OCI-LY1 (cell line): ENCODE measurements at regions not wholly inside any gene's neighbourhood (a gene's known extent, or its start where the extent isn't known, plus 50 kb on each side); places are given as distances from the start of the nearest gene placed in this dataset.
"Not testable (repeated sequence)": the region's sequence is repeated elsewhere in the genome, so short reads cannot be mapped to it uniquely, and the experiment has no call there.

Experiments
- EZH2 ChIP-seq: fragments of 200-600 bp; sonication (generic), shearing (Covaris generic); IDR thresholded peaks from 2 replicates; pipeline ENCODE4 v1.8.0; 2017; ENCODE audit warnings: borderline replicate concordance, mixed run types, mild to moderate bottlenecking, antibody characterized with exemption, low read length, moderate library complexity, mixed read lengths
- TF ChIP-seq, protein P1 (sequence below): fragments of 200-600 bp; sonication (generic), shearing (Covaris generic); IDR thresholded peaks from 2 replicates; pipeline ENCODE4 v1.5.1; 2017; ENCODE audit warnings: mild to moderate bottlenecking, antibody characterized with exemption, low read length, moderate library complexity, mixed read lengths

DNA sequence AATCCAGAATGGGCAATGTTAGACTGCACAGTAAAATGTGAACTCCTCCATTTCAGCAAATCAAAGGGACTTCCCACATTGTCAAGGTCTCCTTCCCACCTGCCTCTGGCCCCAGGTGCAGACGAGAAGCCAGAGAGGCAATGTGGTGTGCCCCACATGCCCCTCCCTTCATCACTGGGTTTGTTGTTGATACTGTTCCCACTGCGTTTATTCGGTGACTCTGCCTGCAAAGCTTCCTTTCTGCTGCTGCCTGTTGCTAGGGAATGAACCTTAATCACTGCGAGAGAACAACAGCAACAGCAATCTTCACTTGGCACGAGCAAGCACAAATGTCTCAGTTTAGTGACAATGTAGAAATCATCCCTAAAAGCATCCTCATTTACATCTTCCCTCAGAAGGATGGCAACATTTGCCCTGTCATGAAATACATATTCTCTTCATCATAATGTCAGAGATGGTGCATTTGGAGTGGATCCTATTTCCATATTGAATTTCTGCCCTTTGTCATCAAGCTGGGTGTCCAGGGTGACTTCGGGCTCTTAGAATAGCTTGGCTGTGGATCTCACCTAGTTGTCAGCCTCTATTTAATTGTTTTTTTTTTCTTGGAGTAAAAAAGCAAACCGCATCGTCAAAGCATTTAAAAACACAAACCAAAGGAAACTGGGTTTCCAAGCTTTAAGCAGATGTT is 322.2 kb downstream of the BCL2L11 start:
- TF ChIP-seq, protein P1, sequence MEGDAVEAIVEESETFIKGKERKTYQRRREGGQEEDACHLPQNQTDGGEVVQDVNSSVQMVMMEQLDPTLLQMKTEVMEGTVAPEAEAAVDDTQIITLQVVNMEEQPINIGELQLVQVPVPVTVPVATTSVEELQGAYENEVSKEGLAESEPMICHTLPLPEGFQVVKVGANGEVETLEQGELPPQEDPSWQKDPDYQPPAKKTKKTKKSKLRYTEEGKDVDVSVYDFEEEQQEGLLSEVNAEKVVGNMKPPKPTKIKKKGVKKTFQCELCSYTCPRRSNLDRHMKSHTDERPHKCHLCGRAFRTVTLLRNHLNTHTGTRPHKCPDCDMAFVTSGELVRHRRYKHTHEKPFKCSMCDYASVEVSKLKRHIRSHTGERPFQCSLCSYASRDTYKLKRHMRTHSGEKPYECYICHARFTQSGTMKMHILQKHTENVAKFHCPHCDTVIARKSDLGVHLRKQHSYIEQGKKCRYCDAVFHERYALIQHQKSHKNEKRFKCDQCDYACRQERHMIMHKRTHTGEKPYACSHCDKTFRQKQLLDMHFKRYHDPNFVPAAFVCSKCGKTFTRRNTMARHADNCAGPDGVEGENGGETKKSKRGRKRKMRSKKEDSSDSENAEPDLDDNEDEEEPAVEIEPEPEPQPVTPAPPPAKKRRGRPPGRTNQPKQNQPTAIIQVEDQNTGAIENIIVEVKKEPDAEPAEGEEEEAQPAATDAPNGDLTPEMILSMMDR = not testable (repeated sequence)
- not testable (repeated sequence) for TF ChIP-seq EZH2
